Glomerular visceral epithelial cell (primary cell): ENCODE measurements at regions not wholly inside any gene's neighbourhood (a gene's known extent, or its start where the extent isn't known, plus 50 kb on each side); places are given as distances from the start of the nearest gene placed in this dataset.
A peak's percentile ranks its signal among the peaks of the same experiment; 100 is the strongest.

ENCODE experiments used
- DNase-seq: peaks from one replicate; pipeline ENCODE4 v3.0.0-alpha.2; 2016; ENCODE audit errors: extremely low spot score

DNA sequence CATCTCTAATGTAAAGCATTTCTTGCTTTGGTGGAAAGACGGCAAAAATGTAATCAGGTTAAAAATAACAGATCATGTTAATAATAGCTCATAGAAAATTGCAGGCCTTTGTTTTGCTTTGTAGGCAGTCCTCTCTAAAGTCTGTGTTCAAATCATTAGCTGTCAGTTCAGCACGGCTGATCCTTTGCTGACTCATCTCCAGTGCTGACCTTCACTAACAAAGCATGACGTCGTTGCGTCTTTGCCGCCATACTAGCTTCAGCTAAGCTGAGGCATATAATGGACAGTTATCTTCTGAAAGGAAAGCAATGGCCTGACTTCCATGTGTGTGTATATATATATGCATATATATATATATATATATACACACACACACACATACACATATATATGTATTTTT is 984.6 kb downstream of the CDY2B start:
- peak; percentile 30 for DNase-seq

DNA sequence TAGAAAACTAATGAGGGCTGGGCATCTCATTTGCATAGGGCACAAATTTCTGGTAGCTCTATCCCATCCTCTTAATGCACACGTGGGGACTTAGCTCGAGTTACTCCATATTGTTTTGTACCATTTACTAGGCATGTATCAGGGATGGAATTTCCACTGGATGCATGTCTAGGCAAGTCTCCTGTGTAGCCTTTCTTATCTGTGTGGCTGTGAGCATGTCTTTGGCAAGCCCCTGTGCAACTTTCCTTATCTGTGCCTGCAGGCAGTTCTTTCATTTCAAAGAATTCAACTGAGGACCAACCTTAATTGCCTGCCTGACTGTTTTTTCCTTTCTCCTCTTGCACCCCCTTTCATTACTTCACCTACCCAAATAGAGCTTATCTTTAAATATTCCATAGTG is 992.9 kb downstream of the CDY2B start:
- no peak for DNase-seq

- DNase-seq = peak; percentile 27
Measured at GRCh38 chrY:16860676-16861075, 1019.3 kb downstream of the CDY2B start.

DNA sequence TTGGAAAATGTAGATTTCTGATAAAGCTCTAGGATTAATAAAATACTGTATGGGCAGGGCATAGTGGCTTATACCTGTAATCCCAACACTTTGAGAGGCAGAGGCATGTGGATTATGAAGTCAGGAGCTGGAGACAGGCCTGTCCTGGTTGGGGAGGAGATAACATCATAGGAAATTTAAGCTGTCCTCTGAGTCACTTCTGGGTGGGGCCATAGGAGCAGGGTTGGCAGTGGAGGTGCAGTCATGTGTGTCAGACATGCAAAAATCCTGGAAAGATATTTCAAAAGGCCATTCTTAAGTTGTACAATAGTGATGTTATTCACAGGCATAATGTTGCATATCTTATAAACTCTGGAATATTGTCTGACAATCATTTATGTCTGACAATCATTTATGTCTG is 1038.5 kb downstream of the CDY2B start:
- peak; percentile 65 for DNase-seq

GRCh38 chrY:16835206-16835605 is 1044.8 kb downstream of the CDY2B start:
- peak; percentile 51 for DNase-seq

DNA sequence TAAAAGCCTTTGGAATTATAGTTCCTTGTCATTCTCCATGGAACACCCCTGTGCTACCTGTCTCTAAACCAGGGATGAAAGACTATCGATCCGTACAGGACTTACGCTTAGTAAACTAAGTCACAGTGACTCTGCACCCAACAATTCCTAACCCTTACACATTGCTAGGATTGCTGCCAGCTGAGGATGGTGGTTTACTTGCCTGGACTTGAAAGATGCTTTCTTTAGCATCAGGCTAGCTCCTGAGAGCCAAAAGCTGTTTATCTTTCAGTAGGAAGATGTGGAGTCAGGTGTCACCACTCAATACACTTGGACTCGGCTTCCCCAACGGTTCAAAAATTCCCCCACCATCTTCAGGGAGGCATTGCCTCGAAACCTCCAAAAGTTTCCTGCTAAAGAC is 1045.3 kb downstream of the CDY2B start:
- no peak for DNase-seq

DNA sequence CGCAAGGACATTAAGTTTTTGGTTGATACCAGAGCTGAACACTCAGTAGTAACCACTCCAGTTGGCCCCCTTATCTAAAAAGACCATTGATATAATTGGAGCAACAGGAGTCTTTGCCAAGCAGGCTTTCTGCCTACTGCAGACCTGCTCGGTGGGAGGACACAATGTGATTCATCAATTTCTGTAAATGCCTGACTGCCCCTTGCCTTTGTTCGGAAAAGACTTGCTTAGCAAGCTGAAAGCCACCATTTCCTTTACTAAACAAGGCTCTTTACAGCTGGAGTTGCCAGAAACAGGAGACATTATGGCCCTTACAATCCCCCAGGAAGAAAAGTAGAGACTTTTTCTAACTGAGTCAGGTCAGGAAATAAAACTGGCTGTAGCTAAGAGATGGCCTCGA is 1045.9 kb downstream of the CDY2B start:
- peak; percentile 56 for DNase-seq

GRCh38 chrY:16831766-16832165 is 1048.3 kb downstream of the CDY2B start:
- peak; percentile 79 for DNase-seq

DNA sequence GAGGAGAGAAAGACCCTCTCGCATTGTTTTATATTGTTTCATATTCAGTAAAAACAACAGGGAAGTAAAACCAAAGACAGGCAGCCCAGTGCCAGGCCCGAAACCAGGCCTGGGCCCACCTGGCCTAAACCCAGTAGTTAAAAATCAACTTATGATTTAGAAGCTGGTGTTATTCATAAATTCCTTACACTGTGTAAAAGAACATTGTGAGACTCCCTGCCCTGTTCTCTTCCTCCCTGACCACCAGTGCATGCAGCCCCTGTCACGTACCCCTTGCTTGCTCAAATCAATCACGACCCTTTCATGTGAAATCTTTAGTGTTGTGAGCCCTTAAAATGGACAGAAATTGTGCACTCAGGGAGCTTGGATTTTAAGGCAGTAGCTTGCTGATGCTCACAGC is 1048.7 kb downstream of the CDY2B start:
- peak; percentile 49 for DNase-seq

DNA sequence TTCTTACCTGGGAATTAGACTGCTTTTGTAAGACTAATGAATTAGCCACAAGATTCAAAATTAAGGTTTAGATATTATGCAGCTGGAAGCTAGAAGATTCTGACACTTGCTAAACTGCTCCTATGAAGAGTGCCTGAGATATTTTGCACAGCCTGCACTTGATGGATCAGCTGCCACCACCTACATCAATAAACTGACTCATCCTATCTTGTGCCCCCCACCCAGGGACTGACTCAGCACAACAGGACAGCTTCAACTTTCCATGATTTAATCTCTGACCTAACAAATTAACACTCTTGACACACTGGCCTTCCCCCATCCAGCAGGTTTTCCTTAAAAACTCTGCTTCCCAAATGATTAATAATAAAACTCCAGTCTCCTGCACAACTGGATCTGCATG is 1072.3 kb downstream of the CDY2B start:
- DNase-seq = no peak
